ENCODE measurements at regions not wholly inside any gene's neighbourhood (a gene's known extent, or its start where the extent isn't known, plus 50 kb on each side); places are given as distances from the start of the nearest gene placed in this dataset.

DNA sequence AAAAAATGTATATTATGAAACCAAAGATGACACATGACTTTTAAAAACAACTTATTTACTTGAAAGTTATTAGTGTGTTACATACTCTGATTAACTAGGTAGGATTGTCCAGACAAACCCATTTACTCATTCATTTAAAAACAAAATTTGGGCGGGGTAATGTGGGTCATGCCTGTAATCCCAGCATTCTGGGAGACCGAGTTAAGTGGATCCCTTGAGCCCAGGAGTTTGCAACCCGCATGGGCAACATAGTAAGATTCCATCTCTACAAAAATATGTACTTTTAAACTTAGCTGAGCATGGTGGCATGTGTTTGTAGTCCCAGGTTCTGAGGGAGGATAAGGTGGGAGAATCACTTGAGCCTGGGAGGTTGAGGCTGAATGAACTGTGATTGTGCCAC lies 1414.7 kb downstream of the PLA2G4A start:
- no peaks in the 10 kb centered on the region for H3K4me1 ChIP-seq
- no peaks in the 10 kb centered on the region for H3K9me3 ChIP-seq
- TF ChIP-seq RCOR1 (IDR thresholded peaks at IDR 0.05; ENCODE audit: low read depth, low read length): no peak
- TF ChIP-seq FOSL2 (IDR thresholded peaks at IDR 0.05): no peak
- no peak for TF ChIP-seq FOSL2 (CRISPR knock-in tag; IDR thresholded peaks at IDR 0.05)
- no peak for TF ChIP-seq EP300 (IDR thresholded peaks at IDR 0.05)
- TF ChIP-seq ZNF302 (CRISPR knock-in tag; IDR thresholded peaks at IDR 0.05): no peak
- TF ChIP-seq CBX2 (IDR thresholded peaks at IDR 0.05; ENCODE audit: borderline replicate concordance, low read depth): no peak
- TF ChIP-seq KDM1A (IDR thresholded peaks at IDR 0.05; ENCODE audit: low read depth): no peak
- no peak for TF ChIP-seq EHF (CRISPR knock-in tag; IDR thresholded peaks at IDR 0.05)
- TF ChIP-seq, protein P1, sequence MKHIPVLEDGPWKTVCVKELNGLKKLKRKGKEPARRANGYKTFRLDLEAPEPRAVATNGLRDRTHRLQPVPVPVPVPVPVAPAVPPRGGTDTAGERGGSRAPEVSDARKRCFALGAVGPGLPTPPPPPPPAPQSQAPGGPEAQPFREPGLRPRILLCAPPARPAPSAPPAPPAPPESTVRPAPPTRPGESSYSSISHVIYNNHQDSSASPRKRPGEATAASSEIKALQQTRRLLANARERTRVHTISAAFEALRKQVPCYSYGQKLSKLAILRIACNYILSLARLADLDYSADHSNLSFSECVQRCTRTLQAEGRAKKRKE (CRISPR knock-in tag; IDR thresholded peaks at IDR 0.05; ENCODE audit: low read depth): no peak
- TF ChIP-seq, protein P2, sequence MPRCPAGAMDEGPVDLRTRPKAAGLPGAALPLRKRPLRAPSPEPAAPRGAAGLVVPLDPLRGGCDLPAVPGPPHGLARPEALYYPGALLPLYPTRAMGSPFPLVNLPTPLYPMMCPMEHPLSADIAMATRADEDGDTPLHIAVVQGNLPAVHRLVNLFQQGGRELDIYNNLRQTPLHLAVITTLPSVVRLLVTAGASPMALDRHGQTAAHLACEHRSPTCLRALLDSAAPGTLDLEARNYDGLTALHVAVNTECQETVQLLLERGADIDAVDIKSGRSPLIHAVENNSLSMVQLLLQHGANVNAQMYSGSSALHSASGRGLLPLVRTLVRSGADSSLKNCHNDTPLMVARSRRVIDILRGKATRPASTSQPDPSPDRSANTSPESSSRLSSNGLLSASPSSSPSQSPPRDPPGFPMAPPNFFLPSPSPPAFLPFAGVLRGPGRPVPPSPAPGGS (IDR thresholded peaks at IDR 0.05): no peak
- TF ChIP-seq HOXB13 (CRISPR knock-in tag; IDR thresholded peaks at IDR 0.05; ENCODE audit: low read depth): no peak
- TF ChIP-seq CHD2 (IDR thresholded peaks at IDR 0.05; ENCODE audit: low read length, partially characterized antibody): no peak
- TF ChIP-seq HOXA7 (CRISPR knock-in tag; IDR thresholded peaks at IDR 0.05): no peak
- TF ChIP-seq POLR2A (IDR thresholded peaks at IDR 0.05; ENCODE audit: low read length): no peak
- no peak for TF ChIP-seq CEBPB (IDR thresholded peaks at IDR 0.05)
- no peak for TF ChIP-seq TP53 (CRISPR knock-in tag; IDR thresholded peaks at IDR 0.05)
- TF ChIP-seq, protein P3, sequence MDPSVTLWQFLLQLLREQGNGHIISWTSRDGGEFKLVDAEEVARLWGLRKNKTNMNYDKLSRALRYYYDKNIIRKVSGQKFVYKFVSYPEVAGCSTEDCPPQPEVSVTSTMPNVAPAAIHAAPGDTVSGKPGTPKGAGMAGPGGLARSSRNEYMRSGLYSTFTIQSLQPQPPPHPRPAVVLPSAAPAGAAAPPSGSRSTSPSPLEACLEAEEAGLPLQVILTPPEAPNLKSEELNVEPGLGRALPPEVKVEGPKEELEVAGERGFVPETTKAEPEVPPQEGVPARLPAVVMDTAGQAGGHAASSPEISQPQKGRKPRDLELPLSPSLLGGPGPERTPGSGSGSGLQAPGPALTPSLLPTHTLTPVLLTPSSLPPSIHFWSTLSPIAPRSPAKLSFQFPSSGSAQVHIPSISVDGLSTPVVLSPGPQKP (IDR thresholded peaks at IDR 0.05; ENCODE audit: low read depth, low read length): no peak
- TF ChIP-seq PHF8 (IDR thresholded peaks at IDR 0.05; ENCODE audit: borderline replicate concordance, low read depth): no peak
- no peak for TF ChIP-seq HDAC2 (IDR thresholded peaks at IDR 0.05)
- H3K4me2 ChIP-seq: no peak overlapping the region
- H3K4me3 ChIP-seq: no peak overlapping the region
- ATAC-seq (no peak), DNase-seq (ENCODE audit: low read depth in 1 of 2, low spot score in 1 of 2) (no peak), FAIRE-seq (no peak)
- CTCF ChIA-PET: no interaction called here
- no peak overlapping the region for H3K27ac ChIP-seq
- 50% methylated on average over 3 of the region's 3 CpGs for WGBS (ENCODE audit: missing lambda C conversion rate)
- POLR2A ChIA-PET: no interaction called here

DNA sequence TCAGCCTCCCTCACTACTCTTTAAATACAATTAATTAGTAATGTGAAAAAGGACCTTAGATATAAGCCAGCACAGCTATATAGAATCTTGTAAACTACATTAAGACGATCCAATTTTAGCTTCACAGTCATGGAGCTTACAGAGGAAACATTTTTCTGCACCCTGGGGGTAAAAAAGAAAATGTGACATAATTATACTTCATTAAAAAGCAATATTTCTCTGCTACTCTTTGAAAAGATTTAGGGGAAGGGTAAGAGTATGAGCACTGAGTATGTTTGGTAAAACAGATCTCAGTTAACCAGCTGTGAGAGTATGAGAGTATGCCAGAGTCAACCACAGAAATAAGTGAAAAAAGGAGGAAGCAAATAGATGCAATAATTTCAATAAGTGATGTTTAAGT lies 1415.9 kb downstream of the PLA2G4A start:
- Histone ChIP-seq H3K4me1 (no peaks in the 10 kb centered on the region), H3K9me3 (no peaks in the 10 kb centered on the region), H3K4me2 (no peak overlapping the region), H3K4me3 (no peak overlapping the region), H3K27ac (no peak overlapping the region)
- ChIA-PET POLR2A (no interaction called here), CTCF (interaction anchor here (0.7 kb wide), 1 partner anchor 45 kb away, joined by 3 read pairs; no protein-coding TSS in a partner anchor)
- ATAC-seq (no peak), DNase-seq (ENCODE audit: low read depth in 1 of 2, low spot score in 1 of 2) (no peak), FAIRE-seq (no peak)
- 16% methylated on average over 1 of the region's 1 CpG for WGBS (ENCODE audit: missing lambda C conversion rate)
- TF ChIP-seq, protein P3 (IDR thresholded peaks at IDR 0.05; ENCODE audit: low read depth, low read length): no peak
- TF ChIP-seq TP53 (CRISPR knock-in tag; IDR thresholded peaks at IDR 0.05) (no peak), FOSB (CRISPR knock-in tag; IDR thresholded peaks at IDR 0.05) (no peak), MAZ (IDR thresholded peaks at IDR 0.05; ENCODE audit: borderline replicate concordance, low read depth, low read length) (no peak), ZC3H11A (IDR thresholded peaks at IDR 0.05) (no peak), ESRRA (IDR thresholded peaks at IDR 0.05; ENCODE audit: borderline replicate concordance, low read length) (no peak), JUNB (IDR thresholded peaks at IDR 0.05) (no peak), POLR2AphosphoS2 (conservative IDR thresholded peaks at IDR 0.05; ENCODE audit: low read length) (no peak), CBX2 (IDR thresholded peaks at IDR 0.05; ENCODE audit: borderline replicate concordance, low read depth) (no peak), EHF (CRISPR knock-in tag; IDR thresholded peaks at IDR 0.05) (no peak), HOXB5 (CRISPR knock-in tag; IDR thresholded peaks at IDR 0.05) (no peak), ZNF302 (CRISPR knock-in tag; IDR thresholded peaks at IDR 0.05) (no peak)
- TF ChIP-seq, protein P4, sequence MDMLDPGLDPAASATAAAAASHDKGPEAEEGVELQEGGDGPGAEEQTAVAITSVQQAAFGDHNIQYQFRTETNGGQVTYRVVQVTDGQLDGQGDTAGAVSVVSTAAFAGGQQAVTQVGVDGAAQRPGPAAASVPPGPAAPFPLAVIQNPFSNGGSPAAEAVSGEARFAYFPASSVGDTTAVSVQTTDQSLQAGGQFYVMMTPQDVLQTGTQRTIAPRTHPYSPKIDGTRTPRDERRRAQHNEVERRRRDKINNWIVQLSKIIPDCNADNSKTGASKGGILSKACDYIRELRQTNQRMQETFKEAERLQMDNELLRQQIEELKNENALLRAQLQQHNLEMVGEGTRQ (IDR thresholded peaks at IDR 0.05): no peak
- TF ChIP-seq, protein P2 (IDR thresholded peaks at IDR 0.05): no peak
- TF ChIP-seq, protein P5, sequence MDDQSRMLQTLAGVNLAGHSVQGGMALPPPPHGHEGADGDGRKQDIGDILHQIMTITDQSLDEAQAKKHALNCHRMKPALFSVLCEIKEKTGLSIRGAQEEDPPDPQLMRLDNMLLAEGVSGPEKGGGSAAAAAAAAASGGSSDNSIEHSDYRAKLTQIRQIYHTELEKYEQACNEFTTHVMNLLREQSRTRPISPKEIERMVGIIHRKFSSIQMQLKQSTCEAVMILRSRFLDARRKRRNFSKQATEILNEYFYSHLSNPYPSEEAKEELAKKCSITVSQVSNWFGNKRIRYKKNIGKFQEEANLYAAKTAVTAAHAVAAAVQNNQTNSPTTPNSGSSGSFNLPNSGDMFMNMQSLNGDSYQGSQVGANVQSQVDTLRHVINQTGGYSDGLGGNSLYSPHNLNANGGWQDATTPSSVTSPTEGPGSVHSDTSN (IDR thresholded peaks at IDR 0.05): no peak
- TF ChIP-seq, protein P6, sequence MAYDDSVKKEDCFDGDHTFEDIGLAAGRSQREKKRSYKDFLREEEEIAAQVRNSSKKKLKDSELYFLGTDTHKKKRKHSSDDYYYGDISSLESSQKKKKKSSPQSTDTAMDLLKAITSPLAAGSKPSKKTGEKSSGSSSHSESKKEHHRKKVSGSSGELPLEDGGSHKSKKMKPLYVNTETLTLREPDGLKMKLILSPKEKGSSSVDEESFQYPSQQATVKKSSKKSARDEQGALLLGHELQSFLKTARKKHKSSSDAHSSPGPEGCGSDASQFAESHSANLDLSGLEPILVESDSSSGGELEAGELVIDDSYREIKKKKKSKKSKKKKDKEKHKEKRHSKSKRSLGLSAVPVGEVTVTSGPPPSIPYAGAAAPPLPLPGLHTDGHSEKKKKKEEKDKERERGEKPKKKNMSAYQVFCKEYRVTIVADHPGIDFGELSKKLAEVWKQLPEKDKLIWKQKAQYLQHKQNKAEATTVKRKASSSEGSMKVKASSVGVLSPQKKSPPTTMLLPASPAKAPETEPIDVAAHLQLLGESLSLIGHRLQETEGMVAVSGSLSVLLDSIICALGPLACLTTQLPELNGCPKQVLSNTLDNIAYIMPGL (CRISPR knock-in tag; IDR thresholded peaks at IDR 0.05; ENCODE audit: borderline replicate concordance): no peak

All from A549 (cell line).